ENCODE measurements at regions not wholly inside any gene's neighbourhood (a gene's known extent, or its start where the extent isn't known, plus 50 kb on each side); places are given as distances from the start of the nearest gene placed in this dataset.

DNA sequence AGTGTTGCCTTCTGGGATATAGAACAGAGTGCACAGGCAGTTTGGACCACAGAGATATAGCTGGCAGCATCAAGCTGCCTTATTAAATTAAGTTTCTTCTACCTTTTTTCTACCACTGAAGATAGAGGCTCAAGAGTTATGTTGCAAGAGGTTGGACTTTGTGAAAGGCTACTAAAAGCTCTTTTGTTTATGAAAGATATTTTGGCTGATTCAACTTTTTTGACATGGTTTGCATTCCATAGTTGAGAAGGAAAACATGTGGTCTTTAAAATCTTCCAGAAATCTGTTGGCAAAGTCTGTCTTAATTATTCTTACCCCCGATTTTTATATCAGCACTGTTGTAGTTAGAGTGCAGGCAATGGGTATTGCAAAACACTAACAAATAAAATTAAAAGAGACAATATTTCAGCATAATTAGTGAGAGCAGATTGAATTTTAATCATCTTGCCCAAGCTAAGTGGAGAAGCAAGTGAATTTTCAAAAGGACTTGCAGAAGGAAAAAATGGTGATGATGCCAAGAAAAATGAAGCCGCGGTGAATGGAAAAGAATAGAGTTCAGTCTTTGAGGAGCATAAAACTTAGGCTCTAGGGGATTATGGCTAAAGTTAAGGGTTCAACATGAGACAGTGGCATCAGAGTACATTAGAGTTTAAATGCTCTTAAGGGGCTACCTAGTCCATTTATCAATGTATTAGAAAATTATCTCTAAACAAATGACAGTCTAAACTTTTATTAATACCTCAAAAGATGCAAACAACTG lies 450.9 kb upstream of the CNTNAP2 start:
- Histone ChIP-seq H2AFZ (replicated peaks; ENCODE audit: low read length, poor library complexity) (no peak overlapping the region), H3K4me1 (ENCODE audit: control insufficient read depth, insufficient read depth, low read length) (no peaks in the 10 kb centered on the region), H2BK15ac (ENCODE audit: low read depth, low read length) (no peak overlapping the region), H2AK5ac (ENCODE audit: low read depth, low read length) (no peak overlapping the region), H3K56ac (ENCODE audit: extremely low read depth, insufficient read depth, low read length) (no peak overlapping the region), H3K4ac (ENCODE audit: low read depth, low read length) (no peak overlapping the region), H3K14ac (replicated peaks; ENCODE audit: low read depth, low read length) (no peak overlapping the region), H4K8ac (ENCODE audit: low read depth in 2 of 2, low read length in 2 of 2) (no peak overlapping the region), H4K5ac (ENCODE audit: low read depth, low read length) (no peak overlapping the region), H2BK120ac (ENCODE audit: low read depth, low read length) (no peak overlapping the region), H2BK20ac (ENCODE audit: low read depth, low read length) (no peak overlapping the region), H3K9me1 (ENCODE audit: insufficient read depth, low read length) (no peaks in the 10 kb centered on the region), H3K23ac (ENCODE audit: low read depth, low read length) (no peak overlapping the region), H3K27ac (ENCODE audit: insufficient read depth, low read length) (no peak overlapping the region), H3K4me2 (ENCODE audit: low read depth, low read length) (no peak overlapping the region), H3K36me3 (ENCODE audit: control insufficient read depth, insufficient read depth, low read length) (no peaks in the 10 kb centered on the region), H3K4me3 (ENCODE audit: insufficient read depth, low read depth, low read length) (no peak overlapping the region), H3K9me3 (ENCODE audit: control insufficient read depth, insufficient read depth, low read length) (no peaks in the 10 kb centered on the region), H3K79me1 (ENCODE audit: low read depth in 1 of 2, low read length in 2 of 2) (no peaks in the 10 kb centered on the region), H3K27me3 (ENCODE audit: control insufficient read depth, insufficient read depth, low read length) (no peaks in the 10 kb centered on the region), H3K9ac (ENCODE audit: low read depth, low read length) (no peak overlapping the region), H4K20me1 (ENCODE audit: insufficient read depth, low read length) (no peaks in the 10 kb centered on the region), H3K18ac (ENCODE audit: low read depth, low read length) (no peak overlapping the region), H2BK5ac (ENCODE audit: low read depth, low read length, poor library complexity, severe bottlenecking) (no peak overlapping the region), H2AK9ac (replicated peaks; ENCODE audit: low read depth, low read length, poor library complexity) (no peak overlapping the region), H4K91ac (ENCODE audit: insufficient read depth, low read depth, low read length) (no peak overlapping the region)
- in situ Hi-C loops (cut with MboI; ENCODE audit: low sequenced_read_pairs) = no loop called here
- no peak for DNase-seq
- POLR2A ChIA-PET (ENCODE audit: unreplicated experiment) = no interaction called here
- dilution Hi-C loops (cut with HindIII; ENCODE audit: low sequenced_read_pairs, unreplicated experiment) = no loop called here
- intact Hi-C loops (cut with micrococcal nuclease) = no loop called here
- BruUV-seq (replicated peaks) = no TSS peak
- CTCF ChIA-PET = no interaction called here
- TF ChIP-seq NFE2L2 (IDR thresholded peaks at IDR 0.05; ENCODE audit: low read depth, low read length) = no peak
- TF ChIP-seq, protein P1, sequence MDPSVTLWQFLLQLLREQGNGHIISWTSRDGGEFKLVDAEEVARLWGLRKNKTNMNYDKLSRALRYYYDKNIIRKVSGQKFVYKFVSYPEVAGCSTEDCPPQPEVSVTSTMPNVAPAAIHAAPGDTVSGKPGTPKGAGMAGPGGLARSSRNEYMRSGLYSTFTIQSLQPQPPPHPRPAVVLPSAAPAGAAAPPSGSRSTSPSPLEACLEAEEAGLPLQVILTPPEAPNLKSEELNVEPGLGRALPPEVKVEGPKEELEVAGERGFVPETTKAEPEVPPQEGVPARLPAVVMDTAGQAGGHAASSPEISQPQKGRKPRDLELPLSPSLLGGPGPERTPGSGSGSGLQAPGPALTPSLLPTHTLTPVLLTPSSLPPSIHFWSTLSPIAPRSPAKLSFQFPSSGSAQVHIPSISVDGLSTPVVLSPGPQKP (IDR thresholded peaks at IDR 0.05; ENCODE audit: borderline replicate concordance, low read depth, low read length) = no peak
- no peak for TF ChIP-seq RFX5 (IDR thresholded peaks at IDR 0.05; ENCODE audit: low read depth, low read length)
- TF ChIP-seq, protein P2, sequence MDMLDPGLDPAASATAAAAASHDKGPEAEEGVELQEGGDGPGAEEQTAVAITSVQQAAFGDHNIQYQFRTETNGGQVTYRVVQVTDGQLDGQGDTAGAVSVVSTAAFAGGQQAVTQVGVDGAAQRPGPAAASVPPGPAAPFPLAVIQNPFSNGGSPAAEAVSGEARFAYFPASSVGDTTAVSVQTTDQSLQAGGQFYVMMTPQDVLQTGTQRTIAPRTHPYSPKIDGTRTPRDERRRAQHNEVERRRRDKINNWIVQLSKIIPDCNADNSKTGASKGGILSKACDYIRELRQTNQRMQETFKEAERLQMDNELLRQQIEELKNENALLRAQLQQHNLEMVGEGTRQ (IDR thresholded peaks at IDR 0.05; ENCODE audit: low read depth, low read length) = no peak
- TF ChIP-seq CTCF (conservative IDR thresholded peaks at IDR 0.05; ENCODE audit: low read depth, low read length) = no peak
- TF ChIP-seq RAD21 (IDR thresholded peaks at IDR 0.05; ENCODE audit: low read length) = no peak
- no peak for TF ChIP-seq CEBPB (IDR thresholded peaks at IDR 0.05; ENCODE audit: low read depth, low read length)
- TF ChIP-seq RCOR1 (IDR thresholded peaks at IDR 0.05; ENCODE audit: insufficient replicate concordance, low read length) = no peak
- TF ChIP-seq SMC3 (IDR thresholded peaks at IDR 0.05; ENCODE audit: low read depth, low read length) = no peak
- no peak for TF ChIP-seq MXI1 (IDR thresholded peaks at IDR 0.05; ENCODE audit: borderline replicate concordance, low read depth, low read length)
- no peak for TF ChIP-seq FOS (IDR thresholded peaks at IDR 0.05; ENCODE audit: low read depth, low read length)
- no peak for TF ChIP-seq BHLHE40 (IDR thresholded peaks at IDR 0.05; ENCODE audit: low read depth, low read length)
- no peak for TF ChIP-seq MAFK (IDR thresholded peaks at IDR 0.05; ENCODE audit: low read depth, low read length)
- no peak for TF ChIP-seq POLR2A (IDR thresholded peaks at IDR 0.05; ENCODE audit: low read depth, low read length)
- TF ChIP-seq MAZ (IDR thresholded peaks at IDR 0.05; ENCODE audit: borderline replicate concordance, low read depth, low read length) = no peak
- no peak for TF ChIP-seq CHD1 (IDR thresholded peaks at IDR 0.05; ENCODE audit: low read depth, low read length)
- ATAC-seq (ENCODE audit: low read depth) = no peak
- no CpG with 5 or more reads among the region's 3 CpGs for WGBS, 2 experiments (ENCODE audit: extremely low coverage in 2 of 2, insufficient read length in 1 of 2)

Measured in IMR-90 (cell line).